ENCODE measurements at regions not wholly inside any gene's neighbourhood (a gene's known extent, or its start where the extent isn't known, plus 50 kb on each side); places are given as distances from the start of the nearest gene placed in this dataset.

DNA sequence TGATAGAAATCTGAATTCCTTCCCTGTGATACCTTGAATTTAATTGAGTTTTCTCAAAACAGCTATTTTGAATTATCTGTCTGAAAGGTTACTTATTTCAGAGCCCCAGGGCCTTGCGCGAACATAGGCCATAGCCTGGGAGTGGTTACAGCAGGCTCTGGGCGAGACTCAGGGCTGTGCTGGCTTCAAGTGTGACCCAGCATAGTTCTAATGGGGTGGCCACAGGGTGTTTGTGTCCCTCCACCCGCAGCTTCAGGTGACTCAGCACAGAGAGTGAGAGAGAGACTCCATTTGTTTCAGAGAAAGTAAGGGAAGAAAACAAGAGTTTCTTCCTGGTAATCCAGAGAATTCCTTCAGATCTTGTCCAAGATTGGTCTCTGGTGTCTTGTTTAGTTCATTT is 137.9 kb upstream of the POU3F3 start:
- Histone ChIP-seq H3K4me1 (no peaks in the 10 kb centered on the region), H3K27ac (no peak overlapping the region), H3K36me3 (no peaks in the 10 kb centered on the region), H3K4me3 (no peak overlapping the region), H3K27me3 (no peaks in the 10 kb centered on the region), H3K9me3 (no peaks in the 10 kb centered on the region)
- TF ChIP-seq POLR2A (IDR thresholded peaks at IDR 0.05) (no peak), POLR2AphosphoS5 (IDR thresholded peaks at IDR 0.05; ENCODE audit: insufficient read depth in 1 of 2, low read depth in 1 of 2) (no peak)
- TF ChIP-seq, protein P1, sequence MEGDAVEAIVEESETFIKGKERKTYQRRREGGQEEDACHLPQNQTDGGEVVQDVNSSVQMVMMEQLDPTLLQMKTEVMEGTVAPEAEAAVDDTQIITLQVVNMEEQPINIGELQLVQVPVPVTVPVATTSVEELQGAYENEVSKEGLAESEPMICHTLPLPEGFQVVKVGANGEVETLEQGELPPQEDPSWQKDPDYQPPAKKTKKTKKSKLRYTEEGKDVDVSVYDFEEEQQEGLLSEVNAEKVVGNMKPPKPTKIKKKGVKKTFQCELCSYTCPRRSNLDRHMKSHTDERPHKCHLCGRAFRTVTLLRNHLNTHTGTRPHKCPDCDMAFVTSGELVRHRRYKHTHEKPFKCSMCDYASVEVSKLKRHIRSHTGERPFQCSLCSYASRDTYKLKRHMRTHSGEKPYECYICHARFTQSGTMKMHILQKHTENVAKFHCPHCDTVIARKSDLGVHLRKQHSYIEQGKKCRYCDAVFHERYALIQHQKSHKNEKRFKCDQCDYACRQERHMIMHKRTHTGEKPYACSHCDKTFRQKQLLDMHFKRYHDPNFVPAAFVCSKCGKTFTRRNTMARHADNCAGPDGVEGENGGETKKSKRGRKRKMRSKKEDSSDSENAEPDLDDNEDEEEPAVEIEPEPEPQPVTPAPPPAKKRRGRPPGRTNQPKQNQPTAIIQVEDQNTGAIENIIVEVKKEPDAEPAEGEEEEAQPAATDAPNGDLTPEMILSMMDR (IDR thresholded peaks at IDR 0.05), result no peak
- DNase-seq (ENCODE audit: extremely low spot score in 2 of 2), result no peak
- intact Hi-C loops (cut with DNase I), result no loop called here

DNA sequence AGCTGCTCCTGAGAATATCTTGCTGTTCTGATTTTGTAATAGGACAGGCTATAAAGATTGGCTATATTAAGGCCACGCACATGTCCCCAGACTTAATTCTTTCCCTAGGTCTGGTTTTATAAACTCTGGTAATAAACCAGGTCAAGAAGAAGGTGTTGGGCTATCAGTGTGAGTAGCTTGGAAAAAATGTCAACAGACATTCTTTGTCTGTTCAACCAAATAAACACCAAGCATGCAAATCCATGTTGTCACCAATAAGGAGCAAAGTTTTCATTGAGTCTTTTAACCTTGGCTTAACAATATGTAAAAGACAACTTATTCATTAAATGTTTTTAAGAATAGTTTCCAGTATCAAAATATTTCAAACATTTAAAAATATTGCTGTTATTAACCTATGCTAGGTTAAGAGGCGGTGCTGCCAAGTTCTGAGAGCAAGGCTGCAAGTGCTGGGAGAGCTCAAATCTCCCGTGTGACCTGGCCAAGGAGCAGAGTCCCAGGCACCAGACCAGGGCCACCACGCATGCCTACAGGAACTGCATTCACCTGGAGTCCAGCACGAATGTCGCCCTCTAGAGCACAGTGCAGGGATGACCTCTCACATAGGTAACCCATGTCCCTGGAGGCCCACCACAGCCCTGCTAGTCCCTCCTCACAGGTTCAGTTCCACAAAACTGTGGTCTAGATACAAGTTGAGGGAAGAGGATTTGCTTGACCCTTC is 120.5 kb upstream of the POU3F3 start:
- no peaks in the 10 kb centered on the region for H3K36me3 ChIP-seq
- H3K4me3 ChIP-seq, result no peak overlapping the region
- no peaks in the 10 kb centered on the region for H3K9me3 ChIP-seq
- intact Hi-C loops (cut with DNase I), result no loop called here
- no peaks in the 10 kb centered on the region for H3K4me1 ChIP-seq
- TF ChIP-seq, protein P1 (IDR thresholded peaks at IDR 0.05), result no peak
- H3K27me3 ChIP-seq, result no peaks in the 10 kb centered on the region
- H3K27ac ChIP-seq, result no peak overlapping the region
- DNase-seq (ENCODE audit: extremely low spot score in 2 of 2), result no peak

DNA sequence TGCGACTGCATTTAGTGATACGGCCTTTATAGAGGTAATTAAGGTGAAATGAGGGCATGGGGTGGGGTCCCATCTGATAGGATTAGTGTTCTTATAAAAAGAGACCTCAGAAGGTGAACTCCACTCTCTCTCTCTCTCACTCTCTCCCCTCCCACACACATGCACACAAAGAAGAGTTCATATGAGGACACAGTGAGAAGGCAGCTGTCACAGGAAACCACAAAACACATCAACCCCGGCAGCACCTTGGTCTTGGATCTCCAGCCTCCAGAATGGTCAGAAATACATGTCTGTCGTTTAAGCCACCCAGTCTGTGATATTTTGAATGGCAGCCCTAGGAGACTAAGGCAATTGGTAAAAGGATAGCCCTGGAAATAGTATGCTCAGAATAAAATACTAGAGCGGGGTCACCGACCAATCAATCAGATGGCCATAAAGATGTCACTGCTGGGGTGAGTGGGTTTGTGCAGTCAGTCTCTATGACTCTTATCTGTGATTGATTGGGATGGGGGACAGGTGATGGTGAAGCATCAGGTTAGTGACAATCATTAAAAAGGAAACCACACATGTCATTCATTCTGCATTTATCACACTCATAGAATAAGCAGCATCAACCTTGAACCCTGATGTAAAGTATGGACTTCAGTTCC is 118.9 kb upstream of the POU3F3 start:
- Histone ChIP-seq H3K36me3 (no peaks in the 10 kb centered on the region), H3K4me3 (no peak overlapping the region), H3K4me1 (no peaks in the 10 kb centered on the region), H3K9me3 (no peaks in the 10 kb centered on the region), H3K27me3 (no peaks in the 10 kb centered on the region), H3K27ac (no peak overlapping the region)
- DNase-seq (ENCODE audit: extremely low spot score in 2 of 2), result no peak
- no peak for TF ChIP-seq POLR2AphosphoS5 (IDR thresholded peaks at IDR 0.05; ENCODE audit: insufficient read depth in 1 of 2, low read depth in 1 of 2)
- TF ChIP-seq, protein P1 (IDR thresholded peaks at IDR 0.05), result no peak
- TF ChIP-seq POLR2A (IDR thresholded peaks at IDR 0.05), result no peak
- intact Hi-C loops (cut with DNase I), result no loop called here

DNA sequence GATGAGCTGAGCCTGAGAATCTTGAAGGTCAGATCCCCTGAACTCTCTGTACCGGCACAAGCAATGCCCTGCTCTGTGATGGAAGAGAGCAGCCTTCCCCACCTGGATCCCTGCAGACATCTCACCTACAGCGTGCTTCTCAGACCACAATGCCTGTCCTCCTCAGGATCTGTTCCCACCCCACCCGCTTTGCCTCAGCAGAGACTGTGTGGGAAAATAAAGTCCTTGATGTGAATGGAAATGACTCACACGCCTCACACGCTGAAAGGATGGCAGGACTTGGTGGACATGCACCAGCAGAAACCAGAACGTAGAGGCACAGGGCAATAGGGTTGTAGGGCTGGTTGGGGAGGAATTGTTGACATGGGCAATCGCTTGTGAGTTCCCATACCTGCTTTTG is 117.9 kb upstream of the POU3F3 start:
- Histone ChIP-seq H3K4me1 (no peaks in the 10 kb centered on the region), H3K36me3 (no peaks in the 10 kb centered on the region), H3K9me3 (no peaks in the 10 kb centered on the region), H3K4me3 (no peak overlapping the region), H3K27me3 (no peaks in the 10 kb centered on the region), H3K27ac (no peak overlapping the region)
- TF ChIP-seq POLR2A (IDR thresholded peaks at IDR 0.05) (no peak), POLR2AphosphoS5 (IDR thresholded peaks at IDR 0.05; ENCODE audit: insufficient read depth in 1 of 2, low read depth in 1 of 2) (no peak)
- TF ChIP-seq, protein P1 (IDR thresholded peaks at IDR 0.05), result no peak
- intact Hi-C loops (cut with DNase I), result no loop called here
- no peak for DNase-seq (ENCODE audit: extremely low spot score in 2 of 2)

DNA sequence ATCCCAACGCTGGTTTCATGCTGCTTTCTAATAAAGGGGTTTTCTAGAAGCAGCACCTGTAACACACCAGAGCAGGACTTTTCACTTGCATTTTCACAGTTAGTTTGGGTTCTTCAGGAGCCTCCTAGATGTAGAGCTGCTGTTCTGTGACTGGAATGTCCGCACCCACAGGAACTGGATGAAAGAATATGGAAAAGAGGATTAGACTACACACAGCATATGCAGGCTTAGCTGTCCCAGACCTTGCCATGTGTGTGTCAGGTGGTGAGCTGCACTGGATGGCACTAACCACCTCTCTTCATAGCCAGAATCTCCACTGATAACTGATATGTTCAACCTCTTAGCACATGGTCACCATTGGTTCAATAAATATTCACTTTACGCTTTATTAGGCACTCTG is 112.1 kb upstream of the POU3F3 start:
- Histone ChIP-seq H3K36me3 (no peaks in the 10 kb centered on the region), H3K4me3 (no peak overlapping the region), H3K27ac (no peak overlapping the region), H3K27me3 (no peaks in the 10 kb centered on the region), H3K4me1 (no peaks in the 10 kb centered on the region), H3K9me3 (no peaks in the 10 kb centered on the region)
- intact Hi-C loops (cut with DNase I), result no loop called here
- TF ChIP-seq POLR2AphosphoS5 (IDR thresholded peaks at IDR 0.05; ENCODE audit: insufficient read depth in 1 of 2, low read depth in 1 of 2), result no peak
- TF ChIP-seq, protein P1 (IDR thresholded peaks at IDR 0.05), result no peak
- TF ChIP-seq POLR2A (IDR thresholded peaks at IDR 0.05), result no peak
- no peak for DNase-seq (ENCODE audit: extremely low spot score in 2 of 2)
